Immature natural killer cell (primary cell): ENCODE measurements at regions not wholly inside any gene's neighbourhood (a gene's known extent, or its start where the extent isn't known, plus 50 kb on each side); places are given as distances from the start of the nearest gene placed in this dataset.

Source experiments
- DNase-seq, 3 donors: peaks; one replicate each; pipeline ENCODE4 v3.0.0; 2022; ENCODE audit warnings: mixed read lengths in 1 of 3
- H3K27ac Mint-ChIP-seq, 6 donors: one replicate each; pipeline ENCODE4 v1.8.0; 2020; ENCODE audit warnings: mixed read lengths in 6 of 6, mild to moderate bottlenecking in 5 of 6, inconsistent platforms in 4 of 6, moderate library complexity in 3 of 6
- H3K27me3 Mint-ChIP-seq, 3 donors: one replicate each; pipeline ENCODE4 v1.8.0; 2020 to 2021; ENCODE audit warnings: low read depth in 3 of 3, mild to moderate bottlenecking in 3 of 3, mixed read lengths in 3 of 3, moderate library complexity in 3 of 3, inconsistent platforms in 1 of 3
- H3K36me3 Mint-ChIP-seq, 3 donors: one replicate each; pipeline ENCODE4 v1.8.0; 2020; ENCODE audit warnings: mixed read lengths in 3 of 3, inconsistent platforms in 2 of 3, mild to moderate bottlenecking in 2 of 3
- H3K4me1 Mint-ChIP-seq, 2 donors: one replicate each; pipeline ENCODE4 v1.8.0; 2020; ENCODE audit warnings: inconsistent platforms in 2 of 2, mild to moderate bottlenecking in 2 of 2, mixed read lengths in 2 of 2, moderate library complexity in 1 of 2
- H3K4me3 Mint-ChIP-seq, 5 donors: one replicate each; pipeline ENCODE4 v1.8.0; 2020; ENCODE audit warnings: mild to moderate bottlenecking in 5 of 5, mixed read lengths in 5 of 5, inconsistent platforms in 3 of 5, moderate library complexity in 3 of 5
- H3K9me3 Mint-ChIP-seq, 6 donors: one replicate each; pipeline ENCODE4 v1.8.0; 2020; ENCODE audit warnings: mild to moderate bottlenecking in 6 of 6, mixed read lengths in 6 of 6, inconsistent platforms in 4 of 6, moderate library complexity in 3 of 6

DNA sequence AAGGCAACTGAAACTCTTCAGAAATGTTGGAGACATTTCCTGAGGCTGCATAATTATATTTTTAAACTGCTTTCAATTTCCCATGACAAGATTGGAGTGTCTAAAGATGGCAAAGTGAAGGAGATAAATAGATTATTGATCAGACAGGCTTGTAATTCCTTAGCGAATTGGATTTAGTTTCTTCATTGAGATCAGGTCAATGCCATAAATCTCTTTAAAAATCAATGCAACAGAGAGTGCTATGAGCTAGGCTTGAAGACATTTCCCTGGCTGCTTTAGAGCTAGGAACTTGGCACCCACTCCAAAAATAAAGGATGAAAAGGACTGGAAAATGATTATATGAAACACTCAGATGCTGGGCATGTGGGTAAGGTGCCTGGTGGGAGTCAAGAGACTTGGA is 828.4 kb downstream of the TLR4 start:
- no peak for DNase-seq
- H3K4me1 Mint-ChIP-seq = no peaks in the 10 kb centered on the region
- no peak overlapping the region for H3K4me3 Mint-ChIP-seq
- no peak overlapping the region for H3K27ac Mint-ChIP-seq
- H3K9me3 Mint-ChIP-seq = peaks cover 0 to 12% (median 3%) of the 10 kb centered on the region in 6 donors
- H3K27me3 Mint-ChIP-seq = no peaks in the 10 kb centered on the region
- no peaks in the 10 kb centered on the region for H3K36me3 Mint-ChIP-seq

DNA sequence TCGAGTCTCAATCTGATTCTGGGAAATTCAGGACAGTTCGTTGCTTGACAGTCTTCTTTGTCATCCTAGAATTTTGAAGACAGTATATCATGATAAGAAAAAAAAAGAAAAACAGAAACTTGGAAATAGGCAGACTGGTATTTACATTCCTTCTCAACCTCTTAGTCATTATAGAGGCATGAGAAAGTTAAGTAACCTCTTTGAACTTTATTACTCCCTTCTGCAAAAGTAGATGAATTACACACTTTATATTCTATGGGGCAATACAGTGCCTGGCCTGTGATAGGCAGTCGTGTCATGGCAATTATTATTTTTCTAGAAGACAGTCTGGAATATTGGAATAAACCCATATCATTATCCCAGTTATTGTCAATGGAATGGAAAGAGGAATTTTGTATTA is 828.9 kb downstream of the TLR4 start:
- Mint-ChIP-seq H3K27ac (no peak overlapping the region), H3K4me3 (no peak overlapping the region), H3K27me3 (no peaks in the 10 kb centered on the region), H3K4me1 (no peaks in the 10 kb centered on the region), H3K9me3 (peaks cover 0 to 12% (median 5%) of the 10 kb centered on the region in 6 donors), H3K36me3 (no peaks in the 10 kb centered on the region)
- no peak for DNase-seq

DNA sequence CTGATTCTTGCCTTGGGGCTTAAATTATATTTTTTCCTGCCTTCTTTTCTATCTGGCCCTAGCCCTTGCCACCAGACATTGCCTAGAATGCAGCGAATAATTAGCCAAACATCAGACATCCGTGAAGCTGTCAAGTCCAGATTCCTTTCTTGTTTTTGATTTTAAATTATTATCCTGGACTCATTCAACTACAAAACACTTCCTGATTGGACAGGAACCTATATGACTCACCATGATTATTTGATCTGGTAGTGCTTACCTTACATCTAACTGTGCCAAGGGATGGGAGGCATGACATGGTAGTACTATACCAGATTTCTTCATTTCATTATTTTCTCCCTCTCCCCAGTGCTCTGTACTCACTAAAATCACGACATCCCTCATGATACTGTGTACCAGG is 829.6 kb downstream of the TLR4 start:
- Mint-ChIP-seq H3K36me3 (no peaks in the 10 kb centered on the region), H3K9me3 (peaks cover 0 to 12% (median 5%) of the 10 kb centered on the region in 6 donors), H3K4me1 (no peaks in the 10 kb centered on the region), H3K27ac (no peak overlapping the region), H3K27me3 (no peaks in the 10 kb centered on the region), H3K4me3 (no peak overlapping the region)
- no peak for DNase-seq

DNA sequence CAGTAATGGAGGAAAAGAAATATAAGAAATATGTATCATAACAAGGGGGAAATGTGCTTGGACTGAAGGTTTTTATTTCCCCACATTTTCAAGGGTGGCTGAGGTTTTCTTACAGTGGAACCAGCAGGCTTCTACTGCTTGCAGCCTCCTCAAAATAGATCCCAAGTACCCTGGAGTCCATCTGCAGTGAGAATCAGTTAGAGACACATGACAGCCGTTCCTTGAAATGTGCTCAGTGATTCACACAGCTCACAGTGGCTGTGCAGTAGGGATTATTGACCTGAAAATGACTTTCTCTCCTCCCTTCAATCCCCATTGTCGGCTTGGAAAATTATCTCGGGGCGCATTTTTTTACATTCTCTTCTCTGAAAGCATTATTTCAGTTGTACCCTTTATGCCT is 832.0 kb downstream of the TLR4 start:
- Mint-ChIP-seq H3K4me3 (no peak overlapping the region), H3K9me3 (peaks cover 0 to 9% (median 4%) of the 10 kb centered on the region in 6 donors), H3K36me3 (no peaks in the 10 kb centered on the region), H3K4me1 (no peaks in the 10 kb centered on the region), H3K27ac (no peak overlapping the region), H3K27me3 (peaks cover 0 to 2% (median 0%) of the 10 kb centered on the region in 3 donors)
- no peak for DNase-seq

DNA sequence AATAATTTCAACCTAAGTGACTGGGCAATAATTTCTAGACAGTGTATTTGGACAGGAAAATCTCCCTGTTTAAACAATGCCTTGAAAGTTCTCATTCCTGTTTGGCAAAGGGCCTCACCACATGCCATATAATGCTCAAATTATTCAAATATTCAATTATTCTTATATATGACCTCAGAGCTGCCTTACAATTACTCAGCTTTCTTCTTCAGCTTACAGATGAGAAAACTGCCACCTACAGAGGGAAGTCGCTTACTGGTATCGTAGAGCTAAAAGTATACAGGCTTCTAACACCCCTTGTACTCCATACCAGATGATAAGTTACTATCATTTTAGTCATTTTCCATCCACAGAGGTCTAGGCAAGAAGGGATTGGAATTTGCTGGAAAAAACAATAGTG is 830.3 kb downstream of the BRINP1 start:
- DNase-seq = no peak
- Mint-ChIP-seq H3K36me3 (no peaks in the 10 kb centered on the region), H3K4me3 (no peak overlapping the region), H3K4me1 (no peaks in the 10 kb centered on the region), H3K27me3 (peaks cover 0 to 2% (median 0%) of the 10 kb centered on the region in 3 donors), H3K27ac (no peak overlapping the region), H3K9me3 (peaks cover 0 to 16% (median 4%) of the 10 kb centered on the region in 6 donors)

DNA sequence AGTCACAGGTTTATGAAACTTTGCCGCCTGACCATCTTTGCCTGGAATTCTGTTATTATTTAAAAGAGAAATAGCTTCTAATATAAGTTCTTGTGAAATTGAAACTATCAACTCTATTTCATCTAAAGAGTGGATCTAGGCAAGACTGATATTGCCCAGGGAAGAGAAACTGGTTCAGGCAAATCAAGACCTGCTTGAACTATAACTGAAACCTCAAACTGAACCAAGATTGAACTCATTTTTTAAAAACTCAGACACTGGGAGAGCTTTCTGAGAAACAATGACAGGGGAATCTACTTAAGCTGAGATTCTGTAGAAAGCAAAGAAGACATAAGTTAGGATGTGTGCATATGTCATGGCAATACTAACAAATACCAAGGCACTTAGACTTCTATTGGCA is 815.8 kb downstream of the BRINP1 start:
- Mint-ChIP-seq H3K9me3 (peaks cover 0 to 25% (median 9%) of the 10 kb centered on the region in 6 donors), H3K4me3 (no peak overlapping the region), H3K4me1 (no peaks in the 10 kb centered on the region), H3K36me3 (no peaks in the 10 kb centered on the region), H3K27ac (no peak overlapping the region), H3K27me3 (peaks cover 0 to 2% (median 0%) of the 10 kb centered on the region in 3 donors)
- DNase-seq = no peak

DNA sequence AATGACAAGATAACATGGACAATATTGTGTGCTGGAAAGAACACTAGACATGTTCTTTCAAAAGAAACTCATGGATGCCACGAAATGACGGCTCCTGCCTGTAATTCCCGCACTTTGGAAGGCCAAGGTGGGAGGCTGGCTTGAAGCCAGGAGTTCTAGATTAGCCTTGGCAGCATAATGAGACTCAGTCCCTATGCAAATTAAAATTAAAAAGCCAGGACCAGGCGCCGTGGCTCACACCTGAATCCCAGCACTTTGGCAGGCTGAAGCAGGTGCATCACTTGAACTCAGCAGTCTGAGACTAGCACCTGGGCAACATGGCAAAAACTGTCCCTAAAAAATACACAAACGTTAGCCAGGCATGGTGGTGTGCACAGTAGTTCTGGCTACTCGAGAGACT is 814.2 kb downstream of the BRINP1 start:
- Mint-ChIP-seq H3K9me3 (peaks cover 0 to 23% (median 10%) of the 10 kb centered on the region in 6 donors), H3K27me3 (peaks cover 0 to 2% (median 0%) of the 10 kb centered on the region in 3 donors), H3K4me1 (no peaks in the 10 kb centered on the region), H3K27ac (no peak overlapping the region), H3K4me3 (no peak overlapping the region), H3K36me3 (no peaks in the 10 kb centered on the region)
- DNase-seq = no peak

DNA sequence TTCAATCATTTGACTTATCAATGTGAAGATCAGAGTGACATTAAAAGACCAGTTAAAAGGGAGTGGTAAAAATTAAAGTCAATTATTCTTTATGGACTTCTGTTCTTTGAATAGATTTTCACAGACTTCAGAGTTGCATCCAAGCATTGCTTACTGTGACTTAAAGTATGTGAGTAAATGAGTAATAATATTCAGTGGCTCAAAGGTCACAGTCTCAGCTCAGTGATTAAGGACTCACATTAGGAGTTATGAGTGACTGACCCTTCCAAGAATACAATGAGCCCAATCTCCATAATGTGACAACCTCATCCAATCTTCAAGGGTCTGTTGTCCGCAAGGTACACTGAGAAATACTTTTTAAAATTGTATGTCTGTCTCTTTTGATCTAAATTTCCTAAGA is 811.2 kb downstream of the BRINP1 start:
- Mint-ChIP-seq H3K36me3 (no peaks in the 10 kb centered on the region), H3K4me1 (no peaks in the 10 kb centered on the region), H3K27ac (no peak overlapping the region), H3K27me3 (peaks cover 0 to 2% (median 0%) of the 10 kb centered on the region in 3 donors), H3K9me3 (peaks cover 0 to 18% (median 8%) of the 10 kb centered on the region in 6 donors), H3K4me3 (no peak overlapping the region)
- no peak for DNase-seq

DNA sequence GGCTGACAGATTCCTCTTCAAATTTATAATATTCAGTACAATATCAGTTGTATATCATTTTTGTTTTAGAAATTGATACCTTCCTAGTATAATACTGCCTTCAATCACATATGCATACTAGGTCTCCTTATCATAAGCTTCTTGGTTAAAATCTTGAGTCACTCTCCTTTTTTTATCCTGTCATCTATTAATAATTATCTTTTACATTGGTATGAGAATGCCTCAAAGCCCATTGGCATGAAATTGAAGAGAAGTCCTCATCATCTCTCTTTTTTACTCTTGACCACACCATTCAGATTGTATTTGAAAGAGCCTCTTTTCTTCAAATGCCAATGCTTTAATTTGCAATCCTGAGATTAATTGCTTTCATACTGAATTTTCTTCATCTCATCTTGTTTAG is 810.3 kb downstream of the BRINP1 start:
- no peaks in the 10 kb centered on the region for H3K4me1 Mint-ChIP-seq

DNA sequence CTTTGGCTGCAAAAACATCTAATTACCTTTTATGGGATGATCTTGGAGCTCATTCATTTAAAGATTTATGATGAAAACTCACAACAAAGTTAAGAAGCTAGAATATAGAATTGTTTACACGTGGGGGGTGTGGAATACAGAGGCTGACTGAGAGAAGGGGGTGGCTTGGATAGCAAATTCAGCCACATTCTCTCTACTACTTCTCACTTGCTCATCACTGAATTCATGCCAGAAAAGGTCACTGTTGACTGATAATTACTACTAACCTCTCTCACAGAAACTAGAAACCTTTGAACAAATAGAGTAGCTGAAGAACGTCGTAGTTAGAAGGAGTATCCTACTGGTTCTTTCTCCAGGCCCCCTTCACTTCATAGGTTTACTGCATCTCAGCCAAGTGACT is 808.2 kb downstream of the BRINP1 start:
- no peaks in the 10 kb centered on the region for H3K4me1 Mint-ChIP-seq
- H3K27ac Mint-ChIP-seq = no peak overlapping the region
- no peaks in the 10 kb centered on the region for H3K27me3 Mint-ChIP-seq
- peaks cover 0 to 19% (median 8%) of the 10 kb centered on the region in 6 donors for H3K9me3 Mint-ChIP-seq
- no peak for DNase-seq
- no peak overlapping the region for H3K4me3 Mint-ChIP-seq
- H3K36me3 Mint-ChIP-seq = no peaks in the 10 kb centered on the region

More for the DNA sequence above, 810.3 kb downstream of the BRINP1 start:
- Mint-ChIP-seq H3K27ac (no peak overlapping the region), H3K27me3 (peaks cover 0 to 2% (median 0%) of the 10 kb centered on the region in 3 donors), H3K4me3 (no peak overlapping the region), H3K9me3 (peaks cover 0 to 18% (median 8%) of the 10 kb centered on the region in 6 donors), H3K36me3 (no peaks in the 10 kb centered on the region)
- DNase-seq = no peak

DNA sequence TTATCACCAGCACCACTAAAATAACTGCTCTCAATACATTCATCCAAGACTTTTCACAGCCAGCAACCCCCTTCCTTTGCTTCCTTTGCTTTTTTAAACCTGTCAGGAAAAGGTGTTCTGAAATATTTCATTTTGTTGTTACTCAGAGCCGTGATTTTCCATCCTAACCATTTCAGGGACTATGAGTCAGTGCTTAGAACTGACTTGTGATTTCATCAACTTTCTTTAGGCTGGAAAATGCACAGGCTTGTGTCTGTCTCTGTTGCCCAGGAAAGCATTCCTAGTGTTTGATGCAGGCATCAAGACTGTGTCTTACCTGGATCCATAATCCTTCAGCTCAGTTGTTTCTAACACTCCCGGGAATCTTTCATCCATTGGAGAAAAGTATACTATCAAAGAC is 805.6 kb downstream of the BRINP1 start:
- Mint-ChIP-seq H3K27ac (no peak overlapping the region), H3K36me3 (no peaks in the 10 kb centered on the region), H3K4me3 (no peak overlapping the region), H3K27me3 (no peaks in the 10 kb centered on the region), H3K4me1 (no peaks in the 10 kb centered on the region), H3K9me3 (peaks cover 0 to 13% (median 1%) of the 10 kb centered on the region in 6 donors)
- no peak for DNase-seq

DNA sequence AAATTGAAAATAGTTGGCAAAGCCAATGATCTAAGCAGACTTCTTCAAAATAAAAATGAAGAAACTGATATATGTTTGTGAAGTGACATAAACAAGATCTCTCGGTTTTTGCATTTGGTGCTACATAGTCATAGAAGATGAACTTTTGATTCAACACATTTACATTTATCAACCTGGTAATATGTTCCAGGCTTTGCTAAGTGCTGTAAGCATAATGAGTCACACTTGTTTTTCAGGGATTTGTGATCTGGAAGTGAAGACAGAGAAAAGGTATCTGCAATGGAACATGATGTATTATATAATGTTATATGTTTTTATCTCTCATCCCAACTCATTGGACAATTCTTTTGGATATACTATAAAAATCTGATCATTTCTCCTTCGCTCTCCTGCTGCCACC is 801.4 kb downstream of the BRINP1 start:
- Mint-ChIP-seq H3K27ac (no peak overlapping the region), H3K4me1 (no peaks in the 10 kb centered on the region), H3K9me3 (peaks cover 4 to 9% (median 6%) of the 10 kb centered on the region in 6 donors), H3K27me3 (no peaks in the 10 kb centered on the region), H3K4me3 (no peak overlapping the region), H3K36me3 (no peaks in the 10 kb centered on the region)
- DNase-seq = no peak

DNA sequence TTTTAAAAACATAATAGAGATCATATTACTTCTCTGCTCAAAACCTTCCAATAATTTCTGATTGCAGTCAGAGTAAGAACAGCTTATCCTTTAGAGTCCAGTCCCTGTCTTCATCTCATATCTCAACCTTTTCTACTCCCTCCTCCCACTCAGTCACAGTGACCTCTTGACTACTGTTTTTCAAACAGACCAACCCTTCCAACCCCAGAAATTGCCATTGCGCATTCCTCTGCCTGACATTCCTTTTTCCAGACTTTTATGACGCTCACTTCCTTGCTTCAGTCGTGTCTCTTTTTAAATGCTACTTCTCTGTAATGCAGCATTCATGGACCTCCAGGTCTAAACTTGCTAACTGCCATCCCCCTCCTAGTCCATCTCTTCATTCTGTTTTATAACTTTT is 800.5 kb downstream of the BRINP1 start:
- H3K27ac Mint-ChIP-seq = no peak overlapping the region
- H3K27me3 Mint-ChIP-seq = no peaks in the 10 kb centered on the region
- H3K4me1 Mint-ChIP-seq = no peaks in the 10 kb centered on the region
- no peak for DNase-seq
- H3K36me3 Mint-ChIP-seq = no peaks in the 10 kb centered on the region
- no peak overlapping the region for H3K4me3 Mint-ChIP-seq
- H3K9me3 Mint-ChIP-seq = peaks cover 4 to 9% (median 6%) of the 10 kb centered on the region in 6 donors

DNA sequence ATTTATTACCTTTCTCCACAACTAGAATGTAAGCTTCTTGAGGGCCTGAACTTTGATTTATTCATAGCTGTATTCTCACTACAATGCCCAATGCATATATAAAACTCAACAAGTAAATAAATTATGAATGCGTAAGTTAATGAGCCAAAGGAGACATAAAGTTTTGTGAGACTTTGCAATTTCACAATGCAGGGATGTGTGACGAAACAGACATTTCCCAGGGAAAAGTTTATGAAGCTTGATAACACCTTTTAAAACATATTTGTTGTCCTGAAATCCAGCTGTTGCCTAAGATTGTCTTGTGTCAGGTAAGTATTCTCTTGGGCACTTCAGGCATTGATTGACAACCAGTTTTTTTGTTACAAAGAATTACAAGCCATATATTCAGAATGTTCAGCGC is 800.1 kb downstream of the BRINP1 start:
- DNase-seq = no peak

DNA sequence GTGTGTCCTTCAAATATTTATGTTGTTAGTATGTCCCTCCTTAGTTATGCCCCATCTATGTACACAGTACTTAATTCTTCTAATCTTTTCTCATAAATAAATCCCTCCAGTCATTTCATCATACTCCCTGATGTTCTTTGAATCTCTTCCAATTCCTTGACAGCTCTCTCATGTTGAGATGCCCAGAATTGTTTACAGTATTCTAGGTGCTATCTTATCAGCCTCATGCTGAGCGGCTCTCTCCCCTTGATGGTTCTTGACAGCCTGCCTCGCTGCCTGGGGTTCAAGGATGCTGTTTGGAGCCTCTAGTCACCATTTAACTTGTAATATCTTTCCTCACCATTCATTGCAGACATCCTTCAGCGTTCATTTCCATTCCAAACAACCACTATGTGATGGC is 799.2 kb downstream of the BRINP1 start:
- no peak overlapping the region for H3K27ac Mint-ChIP-seq
- H3K27me3 Mint-ChIP-seq = no peaks in the 10 kb centered on the region
- H3K4me1 Mint-ChIP-seq = no peaks in the 10 kb centered on the region
- H3K36me3 Mint-ChIP-seq = no peaks in the 10 kb centered on the region
- H3K9me3 Mint-ChIP-seq = peaks cover 3 to 10% (median 4%) of the 10 kb centered on the region in 6 donors
- no peak overlapping the region for H3K4me3 Mint-ChIP-seq
- DNase-seq = no peak

More for the DNA sequence above, 800.1 kb downstream of the BRINP1 start:
- no peaks in the 10 kb centered on the region for H3K27me3 Mint-ChIP-seq
- no peak overlapping the region for H3K27ac Mint-ChIP-seq
- peaks cover 4 to 9% (median 6%) of the 10 kb centered on the region in 6 donors for H3K9me3 Mint-ChIP-seq
- no peak overlapping the region for H3K4me3 Mint-ChIP-seq
- H3K36me3 Mint-ChIP-seq = no peaks in the 10 kb centered on the region
- H3K4me1 Mint-ChIP-seq = no peaks in the 10 kb centered on the region
